OCI-LY7 (cell line): ENCODE measurements at regions not wholly inside any gene's neighbourhood (a gene's known extent, or its start where the extent isn't known, plus 50 kb on each side); places are given as distances from the start of the nearest gene placed in this dataset.

Experiments
- EZH2phosphoT487 ChIP-seq: fragments of 200-600 bp; sonication (generic); IDR thresholded peaks from 2 replicates; pipeline ENCODE4 v1.6.1; 2018; ENCODE audit warnings: low read depth, borderline replicate concordance, mild to moderate bottlenecking, mixed run types, antibody characterized with exemption, low read length, moderate library complexity, mixed read lengths
- TF ChIP-seq, protein P1 (sequence below): fragments of 200-600 bp; sonication (generic); conservative IDR thresholded peaks from 2 replicates; pipeline ENCODE4 v1.5.1; 2014; ENCODE audit warnings: mild to moderate bottlenecking, antibody characterized with exemption, low read length, moderate library complexity, mixed read lengths

DNA sequence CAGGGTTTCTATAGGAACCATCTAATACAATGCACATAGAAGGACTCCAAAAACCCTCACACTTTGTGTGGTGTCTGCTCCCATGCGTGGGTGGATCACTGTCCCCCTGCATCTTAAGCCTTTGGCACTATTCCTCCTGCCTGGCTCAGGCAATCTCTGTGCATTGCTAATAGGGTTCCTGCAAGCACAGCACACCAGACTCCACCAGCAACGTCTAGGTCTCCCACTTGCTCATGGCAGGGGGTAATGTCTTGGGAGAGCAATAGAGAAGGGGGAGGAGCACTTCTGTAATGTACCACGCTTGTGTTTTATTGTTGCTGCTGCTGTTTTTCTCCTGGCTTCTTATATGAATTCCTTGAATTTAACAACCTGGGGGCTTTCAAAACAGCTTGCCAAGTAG lies 182.6 kb upstream of the GLRA1 start:
- TF ChIP-seq, protein P1, sequence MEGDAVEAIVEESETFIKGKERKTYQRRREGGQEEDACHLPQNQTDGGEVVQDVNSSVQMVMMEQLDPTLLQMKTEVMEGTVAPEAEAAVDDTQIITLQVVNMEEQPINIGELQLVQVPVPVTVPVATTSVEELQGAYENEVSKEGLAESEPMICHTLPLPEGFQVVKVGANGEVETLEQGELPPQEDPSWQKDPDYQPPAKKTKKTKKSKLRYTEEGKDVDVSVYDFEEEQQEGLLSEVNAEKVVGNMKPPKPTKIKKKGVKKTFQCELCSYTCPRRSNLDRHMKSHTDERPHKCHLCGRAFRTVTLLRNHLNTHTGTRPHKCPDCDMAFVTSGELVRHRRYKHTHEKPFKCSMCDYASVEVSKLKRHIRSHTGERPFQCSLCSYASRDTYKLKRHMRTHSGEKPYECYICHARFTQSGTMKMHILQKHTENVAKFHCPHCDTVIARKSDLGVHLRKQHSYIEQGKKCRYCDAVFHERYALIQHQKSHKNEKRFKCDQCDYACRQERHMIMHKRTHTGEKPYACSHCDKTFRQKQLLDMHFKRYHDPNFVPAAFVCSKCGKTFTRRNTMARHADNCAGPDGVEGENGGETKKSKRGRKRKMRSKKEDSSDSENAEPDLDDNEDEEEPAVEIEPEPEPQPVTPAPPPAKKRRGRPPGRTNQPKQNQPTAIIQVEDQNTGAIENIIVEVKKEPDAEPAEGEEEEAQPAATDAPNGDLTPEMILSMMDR = no peak
- no peak for TF ChIP-seq EZH2phosphoT487
